HCT116 (cell line): ENCODE measurements at regions not wholly inside any gene's neighbourhood (a gene's known extent, or its start where the extent isn't known, plus 50 kb on each side); places are given as distances from the start of the nearest gene placed in this dataset.

Source experiments
- ATAC-seq: fragments of 200-7000 bp; cut with Tn5 transposase; 2 replicates; pipeline ENCODE4 v1.9.1; 2020; ENCODE audit warnings: mild to moderate bottlenecking, moderate library complexity
- BruUV-seq: library from RNA; stranded (reverse); fragments of 400-500 nt; replicated peaks from 2 replicates; lab custom pipeline; 2021; lab: Mats Ljungman, UMichigan
- CTCF ChIA-PET: fragments of 300-600 bp; sonication (Branson Sonifier 250); formaldehyde crosslinking; loops from one replicate; lab custom pipeline; 2021; ENCODE audit warnings: antibody characterized with exemption; lab: Charles Lee
- POLR2A ChIA-PET: fragments of 300-600, 350-600 bp; sonication (Branson Sonifier 250); formaldehyde crosslinking; loops from one replicate; lab custom pipeline; 2021; ENCODE audit warnings: antibody characterized with exemption; lab: Charles Lee
- RAD21 ChIA-PET, 2 experiments: fragments of 300-600 bp; sonication (Branson Sonifier 250); formaldehyde crosslinking; loops; one replicate each; lab custom pipeline; 2023; ENCODE audit warnings: low total read pairs in 2 of 2; ENCODE audit not compliant: uncharacterized antibody in 2 of 2, unreplicated experiment in 2 of 2, low non-redundant PET in 1 of 2; lab: Charles Lee
- DNase-seq: peaks from one replicate; pipeline ENCODE4 v3.0.0-alpha.2; 2010; ENCODE audit warnings: low read depth, low spot score
- H2AFZ ChIP-seq: fragments of 200-600 bp; shearing (Covaris generic), sonication (generic); 2 replicates; pipeline ENCODE4 v1.6.1; 2017; ENCODE audit warnings: low read depth, mixed run types, mixed read lengths, antibody characterized with exemption, low read length; ENCODE audit not compliant: poor library complexity, severe bottlenecking
- H3K27ac ChIP-seq: 2 replicates; pipeline ENCODE4 v1.5.1; 2012; ENCODE audit warnings: low read depth, low read length
- H3K27me3 ChIP-seq: fragments of 200-600 bp; sonication (generic); 2 replicates; pipeline ENCODE4 v1.6.1; 2016; ENCODE audit warnings: mixed run types, low read length, mixed read lengths; ENCODE audit not compliant: insufficient read depth
- H3K36me3 ChIP-seq, 2 experiments: fragments of 200-500 bp in 1 of 2; fragments of 200-600 bp in 1 of 2; sonication (Bioruptor generic) in 1 of 2; sonication (generic) in 1 of 2; 2 replicates each; pipeline versions ENCODE4 v1.5.1 to v1.6.1; 2014 to 2016; ENCODE audit warnings: low read length in 2 of 2, inconsistent platforms in 1 of 2, mixed read lengths in 1 of 2, mixed run types in 1 of 2; ENCODE audit not compliant: insufficient read depth in 2 of 2, control insufficient read depth in 1 of 2
- H3K4me1 ChIP-seq, 2 experiments: fragments of 200-600 bp in 1 of 2; sonication (generic) in 1 of 2; 2 replicates each; pipeline versions ENCODE4 v1.5.1 to v1.6.1; 2012 to 2017; ENCODE audit warnings: low read length in 2 of 2, inconsistent platforms in 1 of 2, mild to moderate bottlenecking in 1 of 2, mixed read lengths in 1 of 2, mixed run types in 1 of 2, moderate library complexity in 1 of 2; ENCODE audit not compliant: insufficient read depth in 2 of 2, control insufficient read depth in 1 of 2
- H3K4me2 ChIP-seq: fragments of 200-600 bp; sonication (generic); 2 replicates; pipeline ENCODE4 v1.6.1; 2017; ENCODE audit warnings: mixed run types, low read length, mixed read lengths
- H3K4me3 ChIP-seq, 2 experiments: fragments of 200-600 bp in 1 of 2; sonication (generic) in 1 of 2; replicated peaks in 1 of 2; 2 replicates each; pipeline ENCODE4 v1.5.1; 2011 to 2016; ENCODE audit warnings: low read length in 2 of 2, control low read depth in 1 of 2, low read depth in 1 of 2, mild to moderate bottlenecking in 1 of 2, mixed read lengths in 1 of 2, mixed run types in 1 of 2
- H3K79me2 ChIP-seq: fragments of 200-600 bp; sonication (generic); 2 replicates; pipeline ENCODE4 v1.6.1; 2017; ENCODE audit warnings: mild to moderate bottlenecking, mixed run types, low read length, moderate library complexity, mixed read lengths; ENCODE audit not compliant: insufficient read depth
- H3K9ac ChIP-seq: fragments of 200-600 bp; sonication (generic); 2 replicates; pipeline ENCODE4 v1.6.1; 2016; ENCODE audit warnings: low read length, mixed read lengths
- H3K9me2 ChIP-seq: fragments of 200-600 bp; sonication (generic), shearing (Covaris generic); 2 replicates; pipeline ENCODE4 v1.6.1; 2017; ENCODE audit warnings: mixed run types, mild to moderate bottlenecking, moderate library complexity; ENCODE audit not compliant: insufficient read depth
- H3K9me3 ChIP-seq, 2 experiments: fragments of 200-500 bp in 1 of 2; fragments of 200-600 bp in 1 of 2; sonication (Bioruptor generic) in 1 of 2; sonication (generic) in 1 of 2; 2 replicates each; pipeline ENCODE4 v1.6.1; 2014 to 2017; ENCODE audit warnings: low read length in 2 of 2, mixed read lengths in 2 of 2, inconsistent platforms in 1 of 2, low read depth in 1 of 2, mild to moderate bottlenecking in 1 of 2, mixed run types in 1 of 2, moderate library complexity in 1 of 2; ENCODE audit not compliant: control insufficient read depth in 1 of 2, insufficient read depth in 1 of 2
- H4K20me1 ChIP-seq: fragments of 200-600 bp; sonication (generic), shearing (Covaris generic); 2 replicates; pipeline ENCODE4 v1.6.1; 2017; ENCODE audit warnings: mixed run types, mild to moderate bottlenecking, moderate library complexity; ENCODE audit not compliant: insufficient read depth
- CBX3 ChIP-seq: IDR thresholded peaks from 2 replicates; pipeline ENCODE4 v1.6.1; 2012; ENCODE audit warnings: low read depth
- CEBPB ChIP-seq: IDR thresholded peaks from 2 replicates; pipeline ENCODE4 v1.6.1; 2012; ENCODE audit warnings: low read depth
- CTCF ChIP-seq, 3 experiments: fragments of 200-600 bp in 1 of 3; sonication (generic) in 1 of 3; IDR thresholded peaks in 2 of 3; conservative IDR thresholded peaks in 1 of 3; 2 replicates each; pipeline ENCODE4 v1.5.1; 2012 to 2017; ENCODE audit warnings: low read depth in 2 of 3, low read length in 2 of 3, antibody characterized with exemption in 1 of 3, borderline replicate concordance in 1 of 3, control low read depth in 1 of 3, mild to moderate bottlenecking in 1 of 3, mixed read lengths in 1 of 3, mixed run types in 1 of 3, moderate library complexity in 1 of 3; ENCODE audit not compliant: insufficient read depth in 1 of 3
- EZH2phosphoT487 ChIP-seq: fragments of 200-600 bp; IDR thresholded peaks from 2 replicates; pipeline ENCODE4 v1.6.1; 2018; ENCODE audit warnings: antibody characterized with exemption, borderline replicate concordance
- FOSL1 ChIP-seq: IDR thresholded peaks from 2 replicates; pipeline ENCODE4 v1.6.1; 2012; ENCODE audit warnings: low read depth
- JUND ChIP-seq: IDR thresholded peaks from 2 replicates; pipeline ENCODE4 v1.6.1; 2012
- POLR2AphosphoS5 ChIP-seq: IDR thresholded peaks from 2 replicates; pipeline ENCODE4 v1.6.1; 2011; ENCODE audit warnings: mild to moderate bottlenecking, low read depth, low read length, moderate library complexity
- REST ChIP-seq: IDR thresholded peaks from 2 replicates; pipeline ENCODE4 v1.6.1; 2012; ENCODE audit warnings: low read depth
- SIN3A ChIP-seq: IDR thresholded peaks from 2 replicates; pipeline ENCODE4 v1.6.1; 2012; ENCODE audit warnings: low read depth
- SRF ChIP-seq: IDR thresholded peaks from 2 replicates; pipeline ENCODE4 v1.6.1; 2012; ENCODE audit warnings: low read depth
- TCF7L2 ChIP-seq: IDR thresholded peaks from 2 replicates; pipeline ENCODE4 v1.7.0; 2011; ENCODE audit warnings: borderline replicate concordance, inconsistent platforms; ENCODE audit not compliant: insufficient read depth, insufficient read length; ENCODE audit errors: extremely low read depth
- YY1 ChIP-seq: IDR thresholded peaks from 2 replicates; pipeline ENCODE4 v1.6.1; 2011; ENCODE audit warnings: low read length, low read depth, moderate library complexity, mild to moderate bottlenecking; ENCODE audit not compliant: insufficient replicate concordance; ENCODE audit errors: extremely low read depth
- ZFX ChIP-seq: fragments of 450-650 bp; IDR thresholded peaks from 2 replicates; pipeline ENCODE4 v1.6.1; 2017
- ZNF274 ChIP-seq: fragments of 200-500 bp; sonication (Bioruptor generic); IDR thresholded peaks from 2 replicates; pipeline ENCODE4 v1.6.1; 2014; ENCODE audit warnings: mild to moderate bottlenecking, low read depth, low read length, inconsistent platforms
- intact Hi-C: fragments of 100-400 bp; cut with micrococcal nuclease; formaldehyde crosslinking; loops from 2 replicates; pipeline ENCODE4 v1.10.0; 2022

GRCh38 chr3:59374818-59375211 lies 325.0 kb upstream of the CFAP20DC start:
- POLR2A ChIA-PET: no interaction called here
- no peak for ATAC-seq
- no peaks in the 10 kb centered on the region for H3K36me3 ChIP-seq

More at GRCh38 chr3:59374818-59375211, 325.0 kb upstream of the CFAP20DC start:
- intact Hi-C loops: no loop called here
- no peak overlapping the region for H3K9ac ChIP-seq
- peaks cover 10% of the 10 kb centered on the region for H3K27me3 ChIP-seq
- no peak for DNase-seq
- no peak overlapping the region for H3K4me2 ChIP-seq
- TF ChIP-seq ZFX (no peak), SIN3A (no peak), FOSL1 (no peak), CTCF (IDR thresholded peaks at IDR 0.05 in 2 of 3, conservative IDR thresholded peaks at IDR 0.05 in 1 of 3; ENCODE audit: borderline replicate concordance in 1 of 3, insufficient read depth in 1 of 3, low read depth in 2 of 3, low read length in 2 of 3) (no peak), REST (no peak), ZNF274 (no peak), TCF7L2 (no peak), SRF (no peak), YY1 (no peak), JUND (no peak), POLR2AphosphoS5 (no peak), EZH2phosphoT487 (no peak), CEBPB (no peak), CBX3 (no peak)
- H3K9me2 ChIP-seq: no peaks in the 10 kb centered on the region
- H3K79me2 ChIP-seq: no peaks in the 10 kb centered on the region
- no peak overlapping the region for H3K27ac ChIP-seq
- no peaks in the 10 kb centered on the region for H3K9me3 ChIP-seq
- no peak overlapping the region for H3K4me3 ChIP-seq
- no peak overlapping the region for H2AFZ ChIP-seq
- H4K20me1 ChIP-seq: no peaks in the 10 kb centered on the region
- BruUV-seq: no TSS peak
- RAD21 ChIA-PET: no interaction called here
- H3K4me1 ChIP-seq: no peaks in the 10 kb centered on the region
- CTCF ChIA-PET: no interaction called here
